K562 (cell line): ENCODE measurements at regions not wholly inside any gene's neighbourhood (a gene's known extent, or its start where the extent isn't known, plus 50 kb on each side); places are given as distances from the start of the nearest gene placed in this dataset.

Source experiments
- CBFB ChIP-seq: sonication (generic); formaldehyde crosslinking; IDR thresholded peaks from 2 replicates; pipeline ENCODE4 v1.4.0; 2020; ENCODE audit warnings: mild to moderate bottlenecking, missing genetic modification reagents
- CBX2 ChIP-seq: fragments of 200-600 bp; sonication (generic); IDR thresholded peaks from one replicate; pipeline ENCODE4 v1.6.1; 2012; ENCODE audit warnings: mild to moderate bottlenecking, low read length, inconsistent platforms; ENCODE audit not compliant: insufficient read depth, poor library complexity, severe bottlenecking
- CCAR2 ChIP-seq: fragments of 200-400 bp; formaldehyde crosslinking; IDR thresholded peaks from 2 replicates; pipeline ENCODE4 v1.6.1; 2017; ENCODE audit warnings: mild to moderate bottlenecking, low read depth, low read length
- CEBPZ ChIP-seq: fragments of 150-350 bp; IDR thresholded peaks from 2 replicates; pipeline ENCODE4 v1.6.1; 2014; ENCODE audit warnings: low read depth, mild to moderate bottlenecking, low read length, borderline replicate concordance
- FUS ChIP-seq: fragments of 200-400 bp; formaldehyde crosslinking; optimal IDR thresholded peaks from 2 replicates; pipeline ENCODE3; 2017; ENCODE audit warnings: low read depth, low read length
- HOMEZ ChIP-seq: fragments of 250-450 bp; sonication (Bioruptor Pico); IDR thresholded peaks from 2 replicates; pipeline ENCODE4 v1.4.0; 2020; ENCODE audit warnings: mild to moderate bottlenecking, moderate library complexity
- MAFK ChIP-seq: IDR thresholded peaks from 2 replicates; pipeline ENCODE4 v1.6.1; 2011; ENCODE audit warnings: low read length, improper control_type of control experiment
- MXI1 ChIP-seq: IDR thresholded peaks from 2 replicates; pipeline ENCODE4 v1.6.1; 2011; ENCODE audit warnings: low read depth, mild to moderate bottlenecking, improper control_type of control experiment, low read length
- NEUROD1 ChIP-seq: fragments of 150-350 bp; IDR thresholded peaks from 2 replicates; pipeline ENCODE4 v1.6.1; 2014; ENCODE audit warnings: borderline replicate concordance, low read length, low read depth; ENCODE audit not compliant: partially characterized antibody
- NR0B1 ChIP-seq: fragments of 450-650 bp; IDR thresholded peaks from one replicate; pipeline ENCODE4 v1.6.1; 2018; ENCODE audit warnings: mild to moderate bottlenecking, moderate library complexity; ENCODE audit not compliant: partially characterized antibody
- NR2C2 ChIP-seq, 2 experiments: fragments of 200-800 bp in 1 of 2; sonication (Bioruptor generic) in 1 of 2; sonication (generic) in 1 of 2; formaldehyde crosslinking in 1 of 2; IDR thresholded peaks; 2 replicates each; pipeline versions ENCODE4 v1.6.1 to v1.8.0; 2016 to 2022; ENCODE audit warnings: mild to moderate bottlenecking in 1 of 2, missing compliant biosample characterization in 1 of 2, missing genetic modification characterization in 1 of 2, missing genetic modification reagents in 1 of 2
- PRPF4 ChIP-seq: fragments of 200-400 bp; formaldehyde crosslinking; IDR thresholded peaks from one replicate; pipeline ENCODE4 v1.6.1; 2017; ENCODE audit warnings: low read length, low read depth, mild to moderate bottlenecking; ENCODE audit not compliant: insufficient read depth, poor library complexity, severe bottlenecking
- PURB ChIP-seq: sonication (generic); formaldehyde crosslinking; IDR thresholded peaks from 2 replicates; pipeline ENCODE4 v1.9.0; 2021; ENCODE audit warnings: low read depth, mild to moderate bottlenecking, missing genetic modification reagents
- SIX5 ChIP-seq, 2 experiments: IDR thresholded peaks; 2 replicates each; pipeline ENCODE4 v1.6.1; 2011; ENCODE audit warnings: low read length in 2 of 2, borderline replicate concordance in 1 of 2, low read depth in 1 of 2, mild to moderate bottlenecking in 1 of 2, moderate library complexity in 1 of 2; ENCODE audit not compliant: insufficient read depth in 1 of 2
- SREBF1 ChIP-seq: fragments of 150-350 bp; IDR thresholded peaks from 2 replicates; pipeline ENCODE4 v1.6.1; 2014; ENCODE audit warnings: antibody characterized with exemption, low read depth, low read length, borderline replicate concordance
- SRF ChIP-seq, 2 experiments: fragments of 250-450, 450-650 bp in 1 of 2; sonication (Bioruptor Pico) in 1 of 2; sonication (generic) in 1 of 2; formaldehyde crosslinking; IDR thresholded peaks; 2 replicates each; pipeline versions ENCODE4 v1.5.0 to v1.5.1; 2020 to 2022; ENCODE audit warnings: mild to moderate bottlenecking in 1 of 2, missing genetic modification reagents in 1 of 2
- TEAD2 ChIP-seq: fragments of 450-650 bp; IDR thresholded peaks from 2 replicates; pipeline ENCODE4 v1.6.1; 2016; ENCODE audit warnings: missing genetic modification characterization, control low read depth, missing compliant biosample characterization
- TGIF2 ChIP-seq: sonication (generic); formaldehyde crosslinking; IDR thresholded peaks from 2 replicates; pipeline ENCODE4 v1.8.1; 2022; ENCODE audit warnings: mild to moderate bottlenecking, missing genetic modification reagents, moderate library complexity
- ZC3H11A ChIP-seq: IDR thresholded peaks from 2 replicates; pipeline ENCODE4 v1.6.1; 2012; ENCODE audit warnings: low read depth, low read length, improper control_type of control experiment
- ZFP1 ChIP-seq: fragments of 450-650 bp; formaldehyde crosslinking; IDR thresholded peaks from 2 replicates; pipeline ENCODE4 v1.4.0; 2020; ENCODE audit warnings: mild to moderate bottlenecking, mixed read lengths
- ZFX ChIP-seq: sonication (generic); formaldehyde crosslinking; IDR thresholded peaks from 2 replicates; pipeline ENCODE4 v1.8.0; 2022; ENCODE audit warnings: mild to moderate bottlenecking, missing genetic modification reagents, moderate library complexity
- ZNF134 ChIP-seq: fragments of 250-450 bp; sonication (Bioruptor Pico); conservative IDR thresholded peaks from 2 replicates; pipeline ENCODE4 v1.4.0; 2020

GRCh38 chr4:10371869-10372471 is 85.3 kb downstream of the ZNF518B start (continued):
- TF ChIP-seq NEUROD1 = no peak
- TF ChIP-seq NR0B1 = no peak
- TF ChIP-seq CEBPZ = no peak
- no peak for TF ChIP-seq PURB (CRISPR knock-in tag)
- TF ChIP-seq SRF (CRISPR knock-in tag; IDR thresholded peaks at IDR 0.05) = no peak
- TF ChIP-seq CBX2 = no peak
- TF ChIP-seq MXI1 = no peak
- no peak for TF ChIP-seq SREBF1
- no peak for TF ChIP-seq CBFB (CRISPR knock-in tag)
- peak; percentile 73; the same call in 1 of the 2 replicates for TF ChIP-seq NR2C2 (CRISPR knock-in tag; IDR thresholded peaks at IDR 0.05)
- peak; percentile 89 for TF ChIP-seq NR2C2 (tag; IDR thresholded peaks at IDR 0.05)
- no peak for TF ChIP-seq ZC3H11A
- TF ChIP-seq SIX5 (IDR thresholded peaks at IDR 0.05; ENCODE audit: borderline replicate concordance in 1 of 2, insufficient read depth in 1 of 2, low read depth in 1 of 2, low read length in 2 of 2) = no peak
- no peak for TF ChIP-seq MAFK
- TF ChIP-seq CCAR2 = no peak
- TF ChIP-seq HOMEZ (CRISPR knock-in tag) = no peak
- peak; percentile 52 for TF ChIP-seq ZFX (CRISPR knock-in tag)
- no peak for TF ChIP-seq TGIF2 (CRISPR knock-in tag)
- no peak for TF ChIP-seq PRPF4
- no peak for TF ChIP-seq FUS
- TF ChIP-seq ZNF134 (CRISPR knock-in tag) = no peak
- no peak for TF ChIP-seq TEAD2 (tag)
- TF ChIP-seq ZFP1 = no peak
